BE2C (cell line): ENCODE measurements at regions not wholly inside any gene's neighbourhood (a gene's known extent, or its start where the extent isn't known, plus 50 kb on each side); places are given as distances from the start of the nearest gene placed in this dataset.

Experiments used
- DNase-seq: peaks from one replicate; pipeline ENCODE4 v3.0.0-alpha.2; 2020
- H3K27me3 ChIP-seq: fragments of 250-450 bp; sonication (Bioruptor Pico); 2 replicates; pipeline ENCODE4 v1.5.1; 2020; ENCODE audit warnings: mild to moderate bottlenecking
- H3K36me3 ChIP-seq: fragments of 250-450 bp; sonication (Bioruptor Pico); 2 replicates; pipeline ENCODE4 v1.5.1; 2020; ENCODE audit warnings: mild to moderate bottlenecking
- H3K4me1 ChIP-seq: fragments of 250-450 bp; sonication (Bioruptor Pico); 2 replicates; pipeline ENCODE4 v1.5.1; 2020
- H3K4me3 ChIP-seq: 2 replicates; pipeline ENCODE4 v1.5.1; 2011; ENCODE audit warnings: low read depth, low read length
- H3K9me3 ChIP-seq: fragments of 250-450 bp; sonication (Bioruptor Pico); 2 replicates; pipeline ENCODE4 v1.5.1; 2020
- CTCF ChIP-seq: IDR thresholded peaks from 2 replicates; pipeline ENCODE4 v1.5.1; 2012; ENCODE audit warnings: mild to moderate bottlenecking, low read depth, low read length

DNA sequence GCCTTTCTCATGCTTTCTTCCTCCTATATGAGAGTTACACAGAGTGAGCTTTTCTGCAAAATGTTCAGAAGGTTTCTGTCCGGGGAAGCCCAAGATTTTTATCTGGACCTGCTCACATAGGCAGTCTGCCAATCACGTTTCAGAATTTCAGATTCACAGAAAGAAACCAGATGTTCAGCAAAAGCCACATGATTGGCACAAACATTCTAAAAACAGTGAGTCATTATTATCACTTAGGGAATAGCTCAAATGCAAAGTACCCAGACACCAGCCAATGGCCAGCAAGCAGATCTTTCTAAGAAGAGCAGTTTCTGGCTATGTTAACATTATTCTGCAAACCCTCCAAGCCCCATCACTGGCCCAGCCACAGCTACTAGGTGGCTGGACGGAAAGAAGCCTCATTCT lies 1558.5 kb upstream of the TMEM132C start:
- DNase-seq, result no peak

DNA sequence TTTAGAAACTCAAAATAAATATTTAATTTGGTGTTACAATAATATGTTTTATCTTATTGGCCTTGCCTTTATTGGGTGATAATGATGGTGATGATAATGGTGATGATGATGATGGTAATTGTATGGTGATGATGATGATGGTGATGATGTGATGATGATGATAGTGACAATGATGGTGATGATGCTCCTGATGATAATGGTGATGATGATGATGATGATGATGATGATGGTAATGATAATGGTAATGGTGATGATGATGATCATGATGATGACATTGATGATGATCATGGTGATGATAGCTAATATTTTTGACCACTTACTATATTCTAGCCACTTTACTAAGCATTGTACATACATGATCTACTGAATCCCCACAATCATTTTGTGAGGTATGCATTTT lies 1548.6 kb upstream of the TMEM132C start:
- H3K36me3 ChIP-seq, result no peaks in the 10 kb centered on the region
- no peaks in the 10 kb centered on the region for H3K9me3 ChIP-seq
- DNase-seq, result no peak
- TF ChIP-seq CTCF, result no peak
- H3K4me3 ChIP-seq, result no peak overlapping the region
- H3K27me3 ChIP-seq, result no peaks in the 10 kb centered on the region
- no peaks in the 10 kb centered on the region for H3K4me1 ChIP-seq

More for the DNA sequence above, 1558.5 kb upstream of the TMEM132C start:
- no peak for TF ChIP-seq CTCF
- Histone ChIP-seq H3K4me3 (no peak overlapping the region), H3K4me1 (no peaks in the 10 kb centered on the region), H3K27me3 (no peaks in the 10 kb centered on the region), H3K9me3 (no peaks in the 10 kb centered on the region), H3K36me3 (no peaks in the 10 kb centered on the region)

DNA sequence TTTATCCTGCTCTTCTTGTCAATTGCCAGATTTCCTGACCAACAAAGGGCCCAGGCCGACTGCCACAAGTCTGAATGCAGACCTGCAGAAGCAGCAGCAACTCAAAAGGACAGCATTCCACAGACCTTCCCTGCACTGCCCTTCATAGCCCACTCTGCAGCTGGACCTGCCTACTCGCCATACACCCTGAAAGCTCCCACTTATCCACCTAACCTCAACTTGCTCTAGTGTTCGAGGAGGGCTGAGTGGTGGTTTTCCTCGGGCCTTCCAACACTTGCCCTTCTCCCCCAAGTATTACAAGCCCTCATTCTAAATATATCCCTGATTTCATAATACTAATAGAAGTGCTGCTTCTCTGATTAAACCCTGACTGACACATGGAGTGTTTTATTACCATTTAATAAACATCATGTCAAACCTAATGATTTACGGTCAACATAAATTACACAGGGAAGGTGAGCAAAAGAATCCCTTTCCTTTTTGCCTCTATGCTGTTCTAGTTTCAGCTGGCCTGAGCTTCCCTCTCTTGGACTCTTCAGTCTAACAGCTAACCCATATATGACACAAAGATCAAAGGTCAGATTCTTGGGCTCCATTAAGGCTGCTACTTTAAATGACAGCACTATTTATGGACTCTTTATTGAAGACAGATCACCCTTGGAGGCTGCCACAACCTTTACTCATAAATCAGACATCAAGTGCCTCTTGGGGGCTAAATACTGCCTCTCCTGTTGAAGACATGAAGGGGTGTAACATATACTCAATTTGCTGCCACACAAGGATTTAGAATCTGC lies 1546.9 kb upstream of the TMEM132C start:
- no peaks in the 10 kb centered on the region for H3K9me3 ChIP-seq
- H3K4me3 ChIP-seq, result no peak overlapping the region
- H3K36me3 ChIP-seq, result no peaks in the 10 kb centered on the region
- DNase-seq, result no peak
- no peaks in the 10 kb centered on the region for H3K4me1 ChIP-seq
- H3K27me3 ChIP-seq, result no peaks in the 10 kb centered on the region
- TF ChIP-seq CTCF, result no peak

DNA sequence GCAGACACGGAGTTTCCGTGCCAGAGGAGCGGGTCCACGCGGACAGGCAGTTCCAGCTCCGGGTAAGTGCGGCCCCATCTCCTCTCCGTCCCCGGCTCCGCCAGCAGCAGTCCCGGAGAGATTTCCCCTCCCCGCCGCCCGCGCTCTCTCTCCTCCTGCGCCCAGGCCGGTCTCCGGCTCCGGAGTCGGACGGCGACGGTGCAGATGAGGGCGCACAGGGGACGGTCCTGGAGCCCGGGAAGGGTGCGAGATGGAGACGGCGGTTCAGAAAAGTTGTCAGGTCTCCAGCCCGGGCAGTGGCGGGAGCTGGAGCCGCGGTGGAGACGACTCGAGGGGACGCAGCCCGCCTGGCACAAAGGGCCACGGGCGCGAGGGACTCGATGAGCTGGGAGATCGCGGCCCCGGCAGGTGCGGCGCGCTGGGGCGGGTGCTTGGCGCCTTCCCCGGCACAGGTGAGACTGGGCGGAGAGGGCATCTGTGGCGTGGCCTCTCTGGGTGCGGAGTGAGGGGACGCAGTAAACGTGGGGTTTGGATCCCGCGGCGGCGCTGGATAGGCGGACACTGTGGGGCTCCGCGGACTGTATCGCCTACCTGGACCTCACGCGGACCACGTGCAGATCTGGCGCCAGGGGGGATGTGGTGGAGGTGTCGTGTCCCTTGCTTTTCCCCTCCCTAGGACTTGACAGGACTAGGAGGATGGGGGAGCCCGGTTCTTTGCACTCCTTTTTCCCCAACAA lies 1540.3 kb upstream of the TMEM132C start:
- H3K36me3 ChIP-seq, result no peaks in the 10 kb centered on the region
- no peak overlapping the region for H3K4me3 ChIP-seq
- no peaks in the 10 kb centered on the region for H3K27me3 ChIP-seq
- no peaks in the 10 kb centered on the region for H3K9me3 ChIP-seq
- no peaks in the 10 kb centered on the region for H3K4me1 ChIP-seq
- DNase-seq, result no peak
- no peak for TF ChIP-seq CTCF

DNA sequence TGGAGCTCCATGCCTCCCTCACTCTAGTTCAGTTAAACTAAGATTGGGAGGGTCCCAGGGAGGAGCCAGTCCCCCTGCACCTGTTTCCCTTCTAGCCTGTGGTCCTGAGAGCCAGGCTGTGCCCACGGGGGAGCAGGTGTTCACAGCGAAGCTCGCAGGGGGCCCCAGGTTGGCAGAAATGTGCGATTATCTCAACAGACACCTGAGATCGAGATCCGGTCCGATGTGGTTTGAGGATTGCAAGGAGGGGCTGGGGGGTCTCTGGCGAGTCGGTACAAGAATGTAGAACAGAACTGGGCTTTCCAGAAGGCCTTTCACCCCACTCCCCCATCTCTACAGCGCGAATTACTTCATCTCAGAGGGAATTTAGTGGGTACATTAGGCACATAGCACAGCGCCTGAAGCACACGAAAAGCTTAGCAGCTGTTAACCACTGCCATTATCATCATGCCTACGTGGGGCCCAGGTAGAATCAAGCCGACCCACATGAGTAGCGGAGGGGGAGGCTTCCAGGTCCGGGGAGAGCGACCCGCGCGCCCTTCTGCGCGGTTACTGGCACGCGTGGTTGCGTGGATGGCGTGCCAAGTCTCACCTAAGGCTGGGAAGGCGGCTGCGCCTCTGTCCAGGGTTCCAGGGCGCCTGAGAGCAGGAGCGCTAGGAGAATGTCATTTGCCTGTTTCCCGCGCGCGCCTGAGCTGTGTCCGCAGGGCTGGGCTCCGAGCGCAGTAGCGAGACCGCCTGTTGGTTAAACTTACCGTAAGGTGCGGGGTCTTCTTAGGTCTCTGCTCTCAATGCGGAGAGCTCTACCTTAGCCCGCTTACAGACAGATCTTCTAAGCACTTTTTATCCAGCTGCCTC lies 1539.5 kb upstream of the TMEM132C start:
- Histone ChIP-seq H3K36me3 (no peaks in the 10 kb centered on the region), H3K9me3 (no peaks in the 10 kb centered on the region), H3K27me3 (no peaks in the 10 kb centered on the region), H3K4me3 (no peak overlapping the region), H3K4me1 (no peaks in the 10 kb centered on the region)
- no peak for TF ChIP-seq CTCF
- no peak for DNase-seq
